Esophagus muscularis mucosa (tissue), 4 donors: ENCODE measurements at regions not wholly inside any gene's neighbourhood (a gene's known extent, or its start where the extent isn't known, plus 50 kb on each side); places are given as distances from the start of the nearest gene placed in this dataset.

Source experiments
- EP300 ChIP-seq: sonication (generic); formaldehyde crosslinking; IDR thresholded peaks from one replicate; pipeline ENCODE4 v1.6.1; 2017; ENCODE audit warnings: antibody characterized with exemption
- POLR2AphosphoS5 ChIP-seq, 2 donors: sonication (generic); formaldehyde crosslinking; IDR thresholded peaks; one replicate each; pipeline ENCODE4 v1.6.1; 2017; ENCODE audit warnings: antibody characterized with exemption in 2 of 2
- TF ChIP-seq, protein P1 (sequence below), 3 experiments: fragments of 200-600 bp in 2 of 3; fragments of 450-650 bp in 1 of 3; sonication (generic) in 2 of 3; IDR thresholded peaks; one replicate each; pipeline ENCODE4 v1.5.1; 2017 to 2019; ENCODE audit warnings: antibody characterized with exemption in 3 of 3, mild to moderate bottlenecking in 2 of 3, moderate library complexity in 1 of 3

- TF ChIP-seq POLR2AphosphoS5 (IDR thresholded peaks at IDR 0.05) = no peak
- TF ChIP-seq, protein P1, sequence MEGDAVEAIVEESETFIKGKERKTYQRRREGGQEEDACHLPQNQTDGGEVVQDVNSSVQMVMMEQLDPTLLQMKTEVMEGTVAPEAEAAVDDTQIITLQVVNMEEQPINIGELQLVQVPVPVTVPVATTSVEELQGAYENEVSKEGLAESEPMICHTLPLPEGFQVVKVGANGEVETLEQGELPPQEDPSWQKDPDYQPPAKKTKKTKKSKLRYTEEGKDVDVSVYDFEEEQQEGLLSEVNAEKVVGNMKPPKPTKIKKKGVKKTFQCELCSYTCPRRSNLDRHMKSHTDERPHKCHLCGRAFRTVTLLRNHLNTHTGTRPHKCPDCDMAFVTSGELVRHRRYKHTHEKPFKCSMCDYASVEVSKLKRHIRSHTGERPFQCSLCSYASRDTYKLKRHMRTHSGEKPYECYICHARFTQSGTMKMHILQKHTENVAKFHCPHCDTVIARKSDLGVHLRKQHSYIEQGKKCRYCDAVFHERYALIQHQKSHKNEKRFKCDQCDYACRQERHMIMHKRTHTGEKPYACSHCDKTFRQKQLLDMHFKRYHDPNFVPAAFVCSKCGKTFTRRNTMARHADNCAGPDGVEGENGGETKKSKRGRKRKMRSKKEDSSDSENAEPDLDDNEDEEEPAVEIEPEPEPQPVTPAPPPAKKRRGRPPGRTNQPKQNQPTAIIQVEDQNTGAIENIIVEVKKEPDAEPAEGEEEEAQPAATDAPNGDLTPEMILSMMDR (IDR thresholded peaks at IDR 0.05) = no peak
- TF ChIP-seq EP300 = no peak
Observed at GRCh38 chr1:188708795-188709535, 1768.7 kb downstream of the BRINP3 start.
